Upper lobe of right lung (tissue), 1 donor: ENCODE measurements at regions not wholly inside any gene's neighbourhood (a gene's known extent, or its start where the extent isn't known, plus 50 kb on each side); places are given as distances from the start of the nearest gene placed in this dataset.
"Not testable (repeated sequence)": the region's sequence is repeated elsewhere in the genome, so short reads cannot be mapped to it uniquely, and the experiment has no call there.

ENCODE experiments used
- ATAC-seq: fragments of 200-7000 bp; cut with Tn5 transposase; one replicate; pipeline ENCODE4 v1.9.1; 2020; ENCODE audit warnings: mild to moderate bottlenecking, moderate library complexity
- DNase-seq: peaks from one replicate; pipeline ENCODE4 v3.0.0-alpha.2; 2020
- H3K27ac ChIP-seq: fragments of 200-600 bp; one replicate; pipeline ENCODE4 v1.8.0; 2022
- H3K27me3 ChIP-seq: fragments of 200-600 bp; one replicate; pipeline ENCODE4 v1.8.0; 2022; ENCODE audit warnings: mild to moderate bottlenecking
- H3K36me3 ChIP-seq: fragments of 200-600 bp; one replicate; pipeline ENCODE4 v1.8.0; 2022
- H3K4me1 ChIP-seq: fragments of 200-600 bp; one replicate; pipeline ENCODE4 v1.8.0; 2022
- H3K4me3 ChIP-seq: fragments of 200-600 bp; one replicate; pipeline ENCODE4 v1.8.0; 2022; ENCODE audit warnings: mild to moderate bottlenecking
- H3K9me3 ChIP-seq: fragments of 200-600 bp; one replicate; pipeline ENCODE4 v1.8.0; 2022
- intact Hi-C: fragments of 100-400 bp; cut with DNase I; formaldehyde crosslinking; loops from one replicate; pipeline ENCODE4 v1.11.0; 2022
- TF ChIP-seq, protein P1 (sequence below): fragments of 200-600 bp; IDR thresholded peaks from one replicate; pipeline ENCODE4 v1.8.0; 2022; ENCODE audit warnings: antibody characterized with exemption
- donor health status: DM: no; HTN: yes; CAD: no; lungs with severe emphysema.

DNA sequence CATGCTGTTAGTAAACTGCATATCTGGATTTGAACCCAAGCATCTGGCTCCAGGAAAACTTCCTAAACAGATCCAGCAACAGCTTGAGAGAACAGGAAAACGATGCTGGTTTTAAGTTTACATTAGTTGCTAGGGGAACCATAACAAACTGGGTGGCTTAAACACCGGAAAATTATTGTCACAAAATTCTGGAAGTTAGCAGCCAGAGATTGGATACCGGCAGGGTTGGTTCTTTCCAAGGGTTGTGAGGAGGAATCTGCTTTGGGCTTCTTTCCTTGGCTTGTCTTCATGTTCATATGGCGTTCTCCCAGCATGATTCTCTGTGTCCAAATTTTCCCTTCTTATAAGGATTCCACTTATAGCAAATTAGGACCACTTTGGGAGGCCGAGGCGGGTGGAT, 276.9 kb upstream of the TOM1L1 start:
- no peak for ATAC-seq
- intact Hi-C loops: no loop called here
- H3K9me3 ChIP-seq: no peaks in the 10 kb centered on the region
- no peak overlapping the region for H3K27ac ChIP-seq
- no peak for DNase-seq
- TF ChIP-seq, protein P1, sequence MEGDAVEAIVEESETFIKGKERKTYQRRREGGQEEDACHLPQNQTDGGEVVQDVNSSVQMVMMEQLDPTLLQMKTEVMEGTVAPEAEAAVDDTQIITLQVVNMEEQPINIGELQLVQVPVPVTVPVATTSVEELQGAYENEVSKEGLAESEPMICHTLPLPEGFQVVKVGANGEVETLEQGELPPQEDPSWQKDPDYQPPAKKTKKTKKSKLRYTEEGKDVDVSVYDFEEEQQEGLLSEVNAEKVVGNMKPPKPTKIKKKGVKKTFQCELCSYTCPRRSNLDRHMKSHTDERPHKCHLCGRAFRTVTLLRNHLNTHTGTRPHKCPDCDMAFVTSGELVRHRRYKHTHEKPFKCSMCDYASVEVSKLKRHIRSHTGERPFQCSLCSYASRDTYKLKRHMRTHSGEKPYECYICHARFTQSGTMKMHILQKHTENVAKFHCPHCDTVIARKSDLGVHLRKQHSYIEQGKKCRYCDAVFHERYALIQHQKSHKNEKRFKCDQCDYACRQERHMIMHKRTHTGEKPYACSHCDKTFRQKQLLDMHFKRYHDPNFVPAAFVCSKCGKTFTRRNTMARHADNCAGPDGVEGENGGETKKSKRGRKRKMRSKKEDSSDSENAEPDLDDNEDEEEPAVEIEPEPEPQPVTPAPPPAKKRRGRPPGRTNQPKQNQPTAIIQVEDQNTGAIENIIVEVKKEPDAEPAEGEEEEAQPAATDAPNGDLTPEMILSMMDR: no peak
- no peak overlapping the region for H3K4me3 ChIP-seq
- H3K36me3 ChIP-seq: no peaks in the 10 kb centered on the region
- H3K4me1 ChIP-seq: no peaks in the 10 kb centered on the region
- no peaks in the 10 kb centered on the region for H3K27me3 ChIP-seq

DNA sequence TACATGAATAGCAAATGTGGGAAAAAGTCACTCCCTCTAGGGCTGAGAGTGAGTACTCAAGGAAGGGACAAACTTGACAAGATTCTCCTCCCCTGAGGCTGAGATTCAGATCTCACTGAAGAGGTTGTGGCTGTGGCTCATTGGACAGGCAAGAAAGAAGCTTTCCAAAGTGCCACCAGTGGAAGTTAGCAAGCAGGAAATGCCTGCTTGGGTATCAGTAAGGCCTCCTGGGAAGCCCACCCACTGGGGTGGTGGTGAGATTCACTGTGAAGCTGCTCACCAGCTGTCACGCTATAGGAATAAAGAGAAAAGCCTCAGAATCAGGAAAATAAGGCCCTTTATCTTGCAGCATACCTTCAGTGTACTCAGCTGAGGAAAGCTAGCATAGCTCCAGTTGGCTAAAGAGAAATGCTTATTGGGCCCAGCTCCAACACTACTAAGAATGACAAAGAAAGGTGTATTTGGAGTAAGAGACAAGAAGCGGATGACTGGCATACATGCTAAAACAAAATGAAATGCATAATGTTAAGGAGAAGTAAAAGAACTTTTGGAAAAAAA, 274.4 kb upstream of the TOM1L1 start:
- H3K4me1 ChIP-seq: no peaks in the 10 kb centered on the region
- H3K36me3 ChIP-seq: no peaks in the 10 kb centered on the region
- TF ChIP-seq, protein P1: no peak
- no peaks in the 10 kb centered on the region for H3K27me3 ChIP-seq
- H3K4me3 ChIP-seq: no peak overlapping the region
- no peaks in the 10 kb centered on the region for H3K9me3 ChIP-seq
- DNase-seq (no peak), ATAC-seq (no peak)
- intact Hi-C loops: no loop called here
- H3K27ac ChIP-seq: no peak overlapping the region

DNA sequence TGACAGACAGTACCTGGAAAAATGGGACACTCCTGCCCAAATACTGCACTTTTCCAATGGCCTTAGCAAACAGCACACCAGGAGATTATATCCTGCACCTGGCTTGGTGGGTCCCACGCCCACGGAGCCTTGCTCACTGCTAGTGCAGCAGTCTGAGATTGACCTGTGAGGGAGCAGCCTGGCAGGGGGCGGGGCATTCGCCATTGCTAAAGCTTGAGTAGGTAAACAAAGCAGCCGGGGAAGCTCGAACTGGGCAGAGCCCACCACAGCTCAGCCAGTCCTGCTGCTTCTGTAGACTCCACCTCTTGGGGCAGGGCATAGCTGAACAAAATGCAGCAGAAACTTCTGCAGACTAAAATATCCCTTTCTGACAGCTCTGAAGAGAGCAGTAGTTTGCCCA, 261.2 kb upstream of the TOM1L1 start:
- DNase-seq, ATAC-seq, H3K4me1 ChIP-seq, H3K27me3 ChIP-seq, H3K4me3 ChIP-seq, H3K27ac ChIP-seq, H3K9me3 ChIP-seq, intact Hi-C loops, H3K36me3 ChIP-seq: not testable (repeated sequence)

DNA sequence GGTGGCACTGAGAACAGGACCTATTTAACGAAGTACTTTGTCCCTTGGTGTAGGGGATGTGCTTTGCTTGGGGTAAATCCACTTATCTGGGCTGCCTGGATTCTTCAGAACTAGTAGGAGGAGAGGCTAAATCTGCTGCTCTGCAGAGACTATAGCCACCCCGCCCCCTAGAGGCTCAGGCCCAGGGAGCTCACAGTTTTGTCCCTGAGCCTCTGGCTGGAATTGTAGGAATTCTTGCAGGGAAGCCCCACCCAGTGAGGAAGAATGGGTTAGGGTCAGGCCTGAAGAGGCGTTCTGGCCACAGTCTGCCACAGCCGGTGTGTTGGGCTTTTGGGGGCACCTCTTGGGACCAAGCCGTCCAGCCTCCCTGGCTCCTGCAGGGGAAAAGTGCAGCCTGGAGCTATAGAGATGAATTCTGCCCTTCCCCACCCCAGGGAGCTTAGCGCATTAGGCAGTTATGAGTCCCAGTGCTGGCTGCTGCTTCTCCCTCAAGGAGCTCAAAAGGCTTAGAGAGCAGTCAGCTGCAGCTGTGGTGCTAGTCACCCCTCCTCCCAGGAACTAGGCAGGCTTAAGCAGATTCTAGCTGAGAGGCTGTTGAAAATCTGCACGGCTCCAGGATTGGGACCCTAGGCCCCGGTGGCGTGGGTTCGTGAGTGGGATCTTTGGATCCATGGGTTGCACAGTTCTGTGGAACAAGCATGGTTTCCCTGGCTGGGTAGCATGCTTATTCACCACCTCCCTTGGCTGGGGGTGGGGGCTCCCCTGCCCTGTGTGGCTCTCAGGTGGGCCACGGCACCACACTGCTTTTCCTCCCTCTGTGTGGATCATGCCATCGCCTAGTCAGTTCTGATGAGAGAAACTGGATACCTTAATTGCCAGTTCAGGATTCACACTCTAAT, 237.4 kb upstream of the TOM1L1 start:
- no peak overlapping the region for H3K4me3 ChIP-seq
- H3K27me3 ChIP-seq: no peaks in the 10 kb centered on the region
- TF ChIP-seq, protein P1: no peak
- no peaks in the 10 kb centered on the region for H3K9me3 ChIP-seq
- no peaks in the 10 kb centered on the region for H3K4me1 ChIP-seq
- H3K36me3 ChIP-seq: no peaks in the 10 kb centered on the region
- intact Hi-C loops: no loop called here
- no peak overlapping the region for H3K27ac ChIP-seq
- DNase-seq (no peak), ATAC-seq (no peak)

DNA sequence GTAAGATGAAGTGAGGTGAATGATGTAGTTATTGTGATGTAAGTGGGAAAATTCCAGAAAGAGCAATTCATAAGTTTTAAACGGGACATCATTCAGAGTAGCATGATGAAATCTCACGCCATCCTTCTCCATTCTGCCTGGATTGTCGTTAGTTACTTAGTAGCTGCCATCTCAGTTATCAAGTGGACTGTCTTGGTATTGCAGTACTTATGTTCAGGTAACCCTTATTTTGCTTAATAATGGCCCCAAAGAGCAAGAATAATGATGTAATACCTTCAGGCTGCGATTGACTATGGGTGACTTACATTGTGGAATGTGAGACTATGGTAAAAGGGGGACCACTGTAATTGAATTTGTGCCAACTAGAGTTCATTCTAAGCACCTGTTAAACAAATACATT, 234.1 kb upstream of the TOM1L1 start:
- H3K4me1 ChIP-seq: no peaks in the 10 kb centered on the region
- no peaks in the 10 kb centered on the region for H3K9me3 ChIP-seq
- intact Hi-C loops: no loop called here
- no peaks in the 10 kb centered on the region for H3K27me3 ChIP-seq
- TF ChIP-seq, protein P1: no peak
- no peak overlapping the region for H3K27ac ChIP-seq
- no peaks in the 10 kb centered on the region for H3K36me3 ChIP-seq
- H3K4me3 ChIP-seq: no peak overlapping the region
- ATAC-seq (no peak), DNase-seq (no peak)

DNA sequence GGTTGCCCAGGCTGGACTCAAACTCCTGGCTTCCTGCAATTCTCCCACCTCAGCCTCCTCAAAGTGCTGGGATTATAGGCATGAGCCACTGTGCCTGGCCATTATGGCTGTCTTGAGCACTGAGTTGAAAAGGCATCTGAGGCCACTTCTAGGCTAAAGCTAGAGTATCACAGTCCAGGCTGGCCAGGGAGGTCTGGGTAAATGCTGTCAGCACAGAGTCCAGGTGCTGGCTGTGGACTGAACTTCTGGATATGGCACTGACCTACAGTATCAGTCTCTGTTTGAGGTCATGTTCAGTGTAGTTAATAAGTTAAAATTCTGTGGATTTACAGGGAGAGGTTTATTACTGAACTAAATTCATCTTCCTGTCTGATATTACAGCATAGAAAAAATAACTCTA, 222.5 kb upstream of the TOM1L1 start:
- TF ChIP-seq, protein P1: no peak
- no peak for ATAC-seq
- H3K9me3 ChIP-seq: no peaks in the 10 kb centered on the region
- H3K4me3 ChIP-seq: no peak overlapping the region
- H3K36me3 ChIP-seq: no peaks in the 10 kb centered on the region
- H3K27me3 ChIP-seq: no peaks in the 10 kb centered on the region
- intact Hi-C loops: no loop called here
- no peak overlapping the region for H3K27ac ChIP-seq
- no peaks in the 10 kb centered on the region for H3K4me1 ChIP-seq
- DNase-seq: no peak
